SK-N-SH treated with all-trans-retinoic acid at 6 μM for 48 hours (cell line): ENCODE measurements at regions not wholly inside any gene's neighbourhood (a gene's known extent, or its start where the extent isn't known, plus 50 kb on each side); places are given as distances from the start of the nearest gene placed in this dataset.

ENCODE experiments used
- ATAC-seq: fragments of 200-7000 bp; cut with Tn5 transposase; 3 replicates; pipeline ENCODE4 v1.9.1; 2020; ENCODE audit warnings: mild to moderate bottlenecking, moderate library complexity
- ARNTL ChIP-seq: fragments of 450-650 bp; formaldehyde crosslinking; IDR thresholded peaks from 2 replicates; pipeline ENCODE4 v1.5.0; 2020; ENCODE audit warnings: low read depth, mild to moderate bottlenecking, moderate library complexity, borderline replicate concordance
- BACH2 ChIP-seq: fragments of 250-450 bp; sonication (Bioruptor Pico); IDR thresholded peaks from 2 replicates; pipeline ENCODE4 v1.9.0; 2021; ENCODE audit warnings: mild to moderate bottlenecking, borderline replicate concordance
- CREB5 ChIP-seq: fragments of 250-450 bp; sonication (Bioruptor Pico); IDR thresholded peaks from 2 replicates; pipeline ENCODE4 v1.5.1; 2020; ENCODE audit warnings: low read depth, mild to moderate bottlenecking, moderate library complexity
- CSDC2 ChIP-seq: fragments of 250-450 bp; sonication (Bioruptor Pico); IDR thresholded peaks from 2 replicates; pipeline ENCODE4 v1.5.0; 2020; ENCODE audit warnings: mild to moderate bottlenecking, moderate library complexity
- CSRNP3 ChIP-seq: fragments of 250-450 bp; sonication (Bioruptor Pico); IDR thresholded peaks from 2 replicates; pipeline ENCODE4 v1.5.1; 2021; ENCODE audit warnings: mild to moderate bottlenecking, moderate library complexity
- ESRRG ChIP-seq: fragments of 250-450 bp; sonication (Bioruptor Pico); IDR thresholded peaks from 2 replicates; pipeline ENCODE4 v1.6.1; 2021; ENCODE audit warnings: mild to moderate bottlenecking
- GLIS3 ChIP-seq: fragments of 250-450 bp; sonication (Bioruptor Pico); IDR thresholded peaks from 2 replicates; pipeline ENCODE4 v1.5.0; 2020; ENCODE audit warnings: mild to moderate bottlenecking, moderate library complexity
- ISL1 ChIP-seq: fragments of 250-450 bp; sonication (Bioruptor Pico); IDR thresholded peaks from 2 replicates; pipeline ENCODE4 v2.1.2; 2022; ENCODE audit warnings: mild to moderate bottlenecking, moderate library complexity
- OSR1 ChIP-seq: fragments of 250-450 bp; sonication (Bioruptor Pico); IDR thresholded peaks from 2 replicates; pipeline ENCODE4 v1.8.0; 2022; ENCODE audit warnings: moderate library complexity, mild to moderate bottlenecking, inconsistent platforms
- POU6F1 ChIP-seq: fragments of 250-450 bp; sonication (Bioruptor Pico); IDR thresholded peaks from 2 replicates; pipeline ENCODE4 v1.8.0; 2021; ENCODE audit warnings: low read depth, mild to moderate bottlenecking, moderate library complexity, borderline replicate concordance
- PPARA ChIP-seq: fragments of 250-450 bp; sonication (Bioruptor Pico); IDR thresholded peaks from 2 replicates; pipeline ENCODE4 v1.5.0; 2020; ENCODE audit warnings: mild to moderate bottlenecking, borderline replicate concordance
- RARB ChIP-seq: fragments of 250-450 bp; sonication (Bioruptor Pico); IDR thresholded peaks from 2 replicates; pipeline ENCODE4 v1.8.0; 2021; ENCODE audit warnings: mild to moderate bottlenecking, moderate library complexity
- SNAI2 ChIP-seq: fragments of 250-450 bp; sonication (Bioruptor Pico); IDR thresholded peaks from 2 replicates; pipeline ENCODE4 v1.5.0; 2020; ENCODE audit warnings: mild to moderate bottlenecking, moderate library complexity
- TCF4 ChIP-seq: fragments of 250-450 bp; sonication (Bioruptor Pico); IDR thresholded peaks from 2 replicates; pipeline ENCODE4 v1.8.0; 2021; ENCODE audit warnings: mild to moderate bottlenecking, moderate library complexity, borderline replicate concordance
- TOX ChIP-seq: fragments of 250-450 bp; sonication (Bioruptor Pico); IDR thresholded peaks from 2 replicates; pipeline ENCODE4 v1.8.0; 2021; ENCODE audit warnings: mild to moderate bottlenecking, moderate library complexity, borderline replicate concordance
- TSHZ2 ChIP-seq: fragments of 250-450 bp; sonication (Bioruptor Pico); IDR thresholded peaks from 2 replicates; pipeline ENCODE4 v1.5.0; 2020; ENCODE audit warnings: mild to moderate bottlenecking, moderate library complexity
- ZC3H10 ChIP-seq: fragments of 250-450 bp; sonication (Bioruptor Pico); IDR thresholded peaks from 2 replicates; pipeline ENCODE4 v1.5.1; 2021; ENCODE audit warnings: mild to moderate bottlenecking, moderate library complexity
- ZFP3 ChIP-seq: fragments of 250-450 bp; sonication (Bioruptor Pico); IDR thresholded peaks from 2 replicates; pipeline ENCODE4 v1.5.0; 2020; ENCODE audit warnings: mild to moderate bottlenecking, moderate library complexity
- ZFP30 ChIP-seq: fragments of 450-650 bp; formaldehyde crosslinking; IDR thresholded peaks from 2 replicates; pipeline ENCODE4 v1.5.0; 2022; ENCODE audit warnings: mild to moderate bottlenecking, moderate library complexity
- ZNF565 ChIP-seq: fragments of 450-650 bp; formaldehyde crosslinking; conservative IDR thresholded peaks from 2 replicates; pipeline ENCODE4 v1.5.0; 2020; ENCODE audit warnings: low read depth, mild to moderate bottlenecking, moderate library complexity
- ZNF70 ChIP-seq: fragments of 450-650 bp; formaldehyde crosslinking; IDR thresholded peaks from 2 replicates; pipeline ENCODE4 v1.5.0; 2020; ENCODE audit warnings: mild to moderate bottlenecking, moderate library complexity
- ZNF8 ChIP-seq: fragments of 450-650 bp; formaldehyde crosslinking; IDR thresholded peaks from 2 replicates; pipeline ENCODE4 v1.5.0; 2020; ENCODE audit warnings: mild to moderate bottlenecking, moderate library complexity

GRCh38 chr10:70974920-70975319 is 86.6 kb upstream of the PCBD1 start:
- ATAC-seq = no peak
- TF ChIP-seq ZFP3 (no peak), CSDC2 (no peak), ZFP30 (CRISPR knock-in tag) (no peak)

- no peak for TF ChIP-seq SNAI2 (CRISPR knock-in tag)
- TF ChIP-seq TOX (CRISPR knock-in tag) = no peak
- no peak for TF ChIP-seq ZNF70
- no peak for TF ChIP-seq CSRNP3 (CRISPR knock-in tag)
- TF ChIP-seq ZFP30 (CRISPR knock-in tag) = no peak
- no peak for TF ChIP-seq ARNTL (CRISPR knock-in tag)
- TF ChIP-seq GLIS3 = no peak
- TF ChIP-seq POU6F1 (CRISPR knock-in tag) = no peak
- TF ChIP-seq BACH2 (CRISPR knock-in tag) = no peak
- no peak for TF ChIP-seq PPARA (CRISPR knock-in tag)
- no peak for TF ChIP-seq TSHZ2 (CRISPR knock-in tag)
- no peak for TF ChIP-seq TCF4 (CRISPR knock-in tag)
- no peak for TF ChIP-seq RARB (CRISPR knock-in tag)
- TF ChIP-seq ISL1 (CRISPR knock-in tag) = no peak
- no peak for ATAC-seq
Observed at GRCh38 chr10:70976063-70976695, 87.8 kb upstream of the PCBD1 start.

- ATAC-seq = no peak
- no peak for TF ChIP-seq ZFP3
- no peak for TF ChIP-seq TOX (CRISPR knock-in tag)
- no peak for TF ChIP-seq CSDC2
- TF ChIP-seq ZNF565 (CRISPR knock-in tag) = no peak
- no peak for TF ChIP-seq POU6F1 (CRISPR knock-in tag)
- TF ChIP-seq GLIS3 = no peak
- TF ChIP-seq SNAI2 (CRISPR knock-in tag) = no peak
- no peak for TF ChIP-seq BACH2 (CRISPR knock-in tag)
- TF ChIP-seq CREB5 = no peak
- TF ChIP-seq OSR1 (CRISPR knock-in tag) = no peak
Observed at GRCh38 chr10:70977625-70978024, 89.3 kb upstream of the PCBD1 start.

- ATAC-seq = no peak
- TF ChIP-seq POU6F1 (CRISPR knock-in tag) (no peak), PPARA (CRISPR knock-in tag) (no peak), TOX (CRISPR knock-in tag) (no peak), TSHZ2 (CRISPR knock-in tag) (no peak), ZNF565 (CRISPR knock-in tag) (no peak), SNAI2 (CRISPR knock-in tag) (no peak), GLIS3 (no peak), ZNF8 (CRISPR knock-in tag) (no peak), ZC3H10 (CRISPR knock-in tag) (no peak), OSR1 (CRISPR knock-in tag) (no peak), TCF4 (CRISPR knock-in tag) (no peak), ESRRG (no peak), CSDC2 (no peak)
Observed at GRCh38 chr10:70978181-70978580, 89.8 kb upstream of the PCBD1 start.
